HG03442 (cell line): ENCODE measurements at regions not wholly inside any gene's neighbourhood (a gene's known extent, or its start where the extent isn't known, plus 50 kb on each side); places are given as distances from the start of the nearest gene placed in this dataset.
"Not testable (repeated sequence)": the region's sequence is repeated elsewhere in the genome, so short reads cannot be mapped to it uniquely, and the experiment has no call there.

Source experiments
- ATAC-seq: cut with Tn5 transposase; IDR thresholded peaks from one replicate; pipeline ENCODE4 v1.9.1; 2021; ENCODE audit warnings: mild to moderate bottlenecking, moderate library complexity; ENCODE audit not compliant: unreplicated experiment

DNA sequence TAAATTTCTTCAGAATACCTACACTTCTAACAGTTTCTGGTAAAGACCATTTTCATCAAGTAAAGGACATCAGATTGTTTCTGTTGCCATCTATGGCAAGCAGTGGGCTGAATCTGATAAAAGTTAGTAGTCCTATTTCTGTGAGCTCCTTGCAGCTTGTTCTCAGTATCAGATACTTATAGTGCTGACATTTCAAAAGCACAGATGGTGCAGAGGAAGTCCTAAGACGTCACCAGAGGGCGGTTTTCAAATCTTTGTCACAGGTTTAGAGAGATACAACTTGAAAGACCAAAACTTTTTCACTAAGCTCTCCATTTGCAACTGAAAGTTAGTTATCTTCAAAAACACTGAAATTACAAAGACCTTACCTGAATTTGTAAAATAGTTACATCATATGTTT, 719.8 kb downstream of the SLITRK1 start:
- ATAC-seq, result no peak

DNA sequence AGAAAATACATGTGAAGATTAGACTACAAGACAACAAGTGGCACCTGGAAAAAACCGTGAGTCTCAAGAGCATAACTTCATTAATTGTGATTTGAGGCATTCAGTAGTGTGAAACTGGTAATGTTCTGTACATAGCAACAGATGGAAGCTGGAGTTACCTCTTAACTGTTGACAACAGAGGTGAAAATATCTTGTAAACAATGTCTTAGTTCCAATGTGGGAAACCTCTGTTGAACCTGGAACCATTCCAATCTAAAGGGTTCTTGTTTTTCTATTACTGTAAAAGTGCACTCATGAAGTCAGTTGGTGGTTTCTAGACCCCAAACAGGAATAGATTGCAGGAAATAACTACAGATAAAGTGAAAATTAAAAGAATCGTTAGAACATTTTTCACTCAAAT, 728.4 kb downstream of the SLITRK1 start:
- no peak for ATAC-seq

DNA sequence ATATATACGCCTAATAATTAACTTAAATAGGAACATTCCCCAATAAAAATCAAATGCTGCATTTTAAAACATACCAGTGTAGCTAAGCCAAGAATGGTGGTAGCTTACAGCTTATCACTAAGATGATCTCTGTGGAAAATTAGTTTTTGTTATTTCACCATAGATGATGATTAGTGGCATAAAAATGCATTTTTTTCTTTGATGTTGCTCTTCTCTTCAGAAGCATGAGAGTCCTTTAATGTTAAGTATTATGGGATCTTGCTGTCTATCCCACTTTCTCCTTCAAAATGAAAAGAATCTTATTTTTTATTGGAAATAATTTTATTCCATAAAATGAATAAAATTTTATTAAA, 731.0 kb downstream of the SLITRK1 start:
- no peak for ATAC-seq

DNA sequence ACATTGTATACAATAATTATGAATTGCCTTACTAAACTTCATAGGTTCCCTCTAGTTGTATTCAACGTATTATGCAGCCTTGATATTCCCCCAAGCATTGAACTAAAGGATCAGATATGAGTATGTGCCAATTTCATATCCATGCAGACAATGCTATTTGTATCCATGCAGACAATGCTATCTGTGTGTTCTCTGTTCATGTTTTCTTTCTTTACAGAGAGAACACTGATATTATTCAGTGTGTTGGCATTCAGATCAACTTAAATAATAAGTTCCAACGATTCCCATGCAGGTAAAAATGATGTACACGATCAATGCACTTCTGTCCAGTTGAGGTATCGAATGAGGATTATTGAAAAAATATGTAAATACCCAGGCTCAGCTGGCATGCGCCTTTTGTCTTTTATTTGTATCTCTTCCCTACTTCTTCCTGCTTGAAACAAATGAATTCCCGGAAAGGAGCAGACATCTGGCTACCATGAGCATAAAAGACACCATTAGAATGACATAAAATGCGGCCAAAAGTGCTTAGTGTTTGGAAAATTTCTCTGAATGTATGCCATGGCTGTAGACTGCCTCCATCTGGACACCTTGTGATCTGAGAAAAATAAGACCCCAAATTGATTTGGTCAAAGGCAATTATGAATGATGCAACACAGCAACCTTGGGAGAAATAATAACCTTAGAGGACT, 731.5 kb downstream of the SLITRK1 start:
- ATAC-seq, result no peak

DNA sequence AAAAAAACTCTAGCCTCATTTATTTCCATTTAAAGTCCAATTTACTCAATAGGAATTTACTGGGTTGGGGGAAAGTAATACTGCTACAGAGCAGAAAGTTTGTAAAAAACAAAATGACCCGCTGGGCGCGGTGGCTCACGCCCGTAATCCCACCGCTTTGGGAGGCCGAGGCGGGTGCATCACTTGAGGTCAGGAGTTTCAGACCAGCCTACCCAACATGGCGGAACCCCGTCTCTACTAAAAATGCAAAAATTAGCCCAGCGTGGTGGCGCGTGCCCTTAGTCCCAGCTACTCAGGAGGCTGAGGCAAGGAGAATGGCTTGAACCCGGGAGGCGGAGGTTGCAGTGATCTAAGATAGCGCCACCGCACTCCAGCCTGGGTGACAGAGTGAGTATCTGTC, 745.6 kb downstream of the SLITRK1 start:
- no peak for ATAC-seq

DNA sequence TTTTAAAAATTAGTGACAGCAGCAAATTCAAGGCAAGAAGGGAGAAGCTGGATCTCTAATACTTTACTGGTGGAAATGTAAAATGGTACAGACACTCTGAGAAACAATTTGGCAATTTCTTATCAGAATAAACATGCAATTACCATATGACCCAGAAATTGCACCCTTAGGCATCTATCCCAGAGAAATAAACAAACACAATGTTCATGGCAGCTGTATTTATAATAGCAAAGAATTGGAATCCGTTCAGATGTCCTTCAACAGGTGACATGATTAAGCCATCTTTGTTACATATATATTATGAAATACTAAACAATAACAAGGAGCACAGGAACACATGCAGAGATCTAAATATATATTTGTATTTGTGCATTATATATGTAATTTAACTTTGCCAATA, 756.5 kb downstream of the SLITRK1 start:
- ATAC-seq, result no peak

DNA sequence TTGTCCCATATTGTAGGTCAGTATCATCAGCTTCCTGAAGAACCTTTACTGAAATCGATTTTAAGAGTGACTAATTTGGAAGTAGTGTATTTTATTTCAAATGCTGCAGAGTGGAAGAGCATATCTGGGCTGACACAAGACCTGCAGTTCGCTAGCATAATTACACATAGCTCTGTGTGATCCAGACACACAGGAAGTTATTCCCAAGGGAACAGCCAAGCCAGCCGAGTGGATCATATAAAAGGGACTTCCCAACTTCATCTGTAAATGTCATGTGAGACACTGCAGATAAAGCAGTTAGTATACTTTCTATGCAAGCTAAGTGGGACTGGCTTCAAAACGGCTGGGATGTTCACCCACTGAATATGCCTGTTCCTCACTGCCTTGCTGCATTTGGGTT, 760.4 kb downstream of the SLITRK1 start:
- no peak for ATAC-seq

DNA sequence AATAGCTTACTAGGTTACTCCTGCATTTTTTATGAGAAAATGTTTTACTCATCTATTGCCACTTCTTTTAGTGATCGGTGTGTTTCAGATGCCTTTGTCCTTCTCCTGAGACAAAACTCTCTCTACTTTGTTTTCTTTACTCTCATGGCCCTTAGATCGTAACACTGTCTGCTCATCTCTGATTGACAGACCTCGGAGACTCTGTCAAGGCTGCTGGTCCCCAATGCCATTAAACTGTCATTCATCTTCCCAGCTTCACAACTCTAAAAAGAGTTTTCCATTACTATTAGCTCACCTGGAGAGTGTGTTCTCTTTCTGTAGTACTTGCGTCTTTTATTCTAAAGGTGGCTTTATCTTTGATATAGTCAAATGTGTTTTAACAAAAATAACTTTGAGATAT, 765.2 kb downstream of the SLITRK1 start:
- ATAC-seq, result no peak

DNA sequence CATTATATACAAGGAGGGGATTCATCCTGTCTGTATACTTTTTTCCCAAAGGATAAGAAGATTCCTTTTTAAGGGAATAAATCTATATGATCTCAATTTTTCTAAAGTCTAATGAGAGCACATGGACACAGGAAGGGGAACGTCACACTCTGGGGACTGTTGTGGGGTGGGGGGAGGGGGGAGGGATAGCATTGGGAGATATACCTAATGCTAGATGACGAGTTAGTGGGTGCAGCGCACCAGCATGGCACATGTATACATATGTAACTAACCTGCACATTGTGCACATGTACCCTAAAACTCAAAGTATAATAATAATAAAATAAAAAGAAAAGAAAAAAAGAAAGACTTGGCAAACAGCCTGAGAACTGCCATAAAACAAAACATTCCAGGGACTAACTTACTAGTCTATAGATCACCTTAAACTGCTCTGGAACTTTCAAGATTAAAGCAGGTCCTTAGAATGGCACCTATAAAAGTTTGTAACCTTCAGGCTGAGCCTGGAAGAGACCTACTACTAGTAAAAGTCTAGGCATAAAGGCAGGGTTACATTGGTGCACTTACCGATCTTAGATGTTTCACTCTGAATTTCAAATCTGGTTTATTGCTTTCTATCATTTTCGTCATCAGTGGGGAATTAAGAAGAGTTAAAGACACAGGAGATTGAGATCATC, 780.6 kb downstream of the SLITRK1 start:
- ATAC-seq, result not testable (repeated sequence)

DNA sequence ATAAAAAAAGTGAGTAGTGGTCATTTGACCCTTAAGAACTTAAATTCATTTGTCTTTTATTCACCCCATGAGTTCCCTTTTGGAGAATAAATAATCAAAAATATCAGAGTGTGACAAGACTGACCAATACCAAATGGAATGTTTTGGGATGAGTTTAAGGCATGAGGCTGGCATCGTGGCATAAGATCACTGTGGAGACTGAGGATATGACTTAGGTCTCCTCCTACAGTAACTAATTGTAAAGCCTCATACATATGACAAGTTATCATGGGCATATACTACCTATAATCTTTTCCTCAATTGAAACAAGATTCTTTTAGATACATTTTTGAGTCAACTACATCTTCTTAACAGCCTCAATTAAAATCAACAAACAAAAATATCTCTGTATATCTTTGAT, 782.0 kb downstream of the SLITRK1 start:
- ATAC-seq, result no peak

DNA sequence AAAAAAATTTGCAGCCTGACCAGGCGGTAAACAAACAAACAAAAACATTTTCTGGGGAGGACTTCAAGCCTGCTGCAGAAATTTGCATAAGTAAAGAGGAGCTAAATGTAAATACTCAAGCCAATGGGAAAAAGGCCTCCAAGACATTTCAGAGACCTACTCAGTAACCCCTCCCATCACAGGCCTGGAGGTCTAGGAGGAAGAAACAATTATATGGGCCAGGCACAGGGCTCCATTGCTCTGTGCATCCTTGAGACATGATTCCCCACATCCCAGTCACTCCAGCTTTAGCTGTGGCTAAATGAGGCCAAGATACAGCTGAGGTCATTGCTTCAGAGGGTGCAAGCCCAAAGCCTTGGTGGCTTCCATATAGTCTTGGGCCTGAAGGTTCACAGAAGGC, 793.4 kb downstream of the SLITRK1 start:
- no peak for ATAC-seq

DNA sequence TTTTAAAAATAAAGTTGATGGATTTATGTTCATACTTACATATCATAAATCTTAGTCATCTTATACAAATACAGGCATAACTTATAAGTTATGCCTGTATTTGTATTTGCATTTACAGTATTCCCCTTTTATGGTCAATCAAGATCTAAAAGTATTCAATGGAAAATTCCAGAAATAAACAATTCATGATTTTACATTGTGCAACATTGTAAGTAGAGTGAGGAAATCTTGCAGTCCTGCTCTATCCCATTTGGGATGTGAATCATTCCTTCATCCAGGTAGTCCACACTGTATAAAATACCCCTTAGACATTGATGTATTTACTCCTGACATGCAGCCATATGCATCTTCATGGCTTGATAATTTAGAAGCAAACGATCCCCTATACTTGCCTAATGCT, 795.3 kb downstream of the SLITRK1 start:
- ATAC-seq, result no peak

DNA sequence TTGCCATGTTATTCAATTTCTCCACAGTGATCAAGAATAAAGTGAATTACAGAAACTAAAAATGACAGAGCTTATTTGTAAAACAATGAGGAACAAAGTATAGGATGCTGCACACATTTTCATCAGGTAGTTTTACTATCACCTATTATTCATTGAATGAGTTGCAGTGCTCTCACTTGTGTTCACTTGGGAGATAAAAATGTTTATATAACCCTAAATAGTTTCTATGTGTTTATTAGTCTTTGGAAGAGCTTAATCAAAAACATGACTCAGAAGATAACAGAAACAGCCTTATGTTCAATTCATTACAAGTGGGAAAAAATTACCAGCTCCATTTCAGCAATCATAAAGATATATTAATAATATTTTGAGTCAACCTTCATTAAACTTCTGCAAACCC, 796.2 kb downstream of the SLITRK1 start:
- no peak for ATAC-seq

DNA sequence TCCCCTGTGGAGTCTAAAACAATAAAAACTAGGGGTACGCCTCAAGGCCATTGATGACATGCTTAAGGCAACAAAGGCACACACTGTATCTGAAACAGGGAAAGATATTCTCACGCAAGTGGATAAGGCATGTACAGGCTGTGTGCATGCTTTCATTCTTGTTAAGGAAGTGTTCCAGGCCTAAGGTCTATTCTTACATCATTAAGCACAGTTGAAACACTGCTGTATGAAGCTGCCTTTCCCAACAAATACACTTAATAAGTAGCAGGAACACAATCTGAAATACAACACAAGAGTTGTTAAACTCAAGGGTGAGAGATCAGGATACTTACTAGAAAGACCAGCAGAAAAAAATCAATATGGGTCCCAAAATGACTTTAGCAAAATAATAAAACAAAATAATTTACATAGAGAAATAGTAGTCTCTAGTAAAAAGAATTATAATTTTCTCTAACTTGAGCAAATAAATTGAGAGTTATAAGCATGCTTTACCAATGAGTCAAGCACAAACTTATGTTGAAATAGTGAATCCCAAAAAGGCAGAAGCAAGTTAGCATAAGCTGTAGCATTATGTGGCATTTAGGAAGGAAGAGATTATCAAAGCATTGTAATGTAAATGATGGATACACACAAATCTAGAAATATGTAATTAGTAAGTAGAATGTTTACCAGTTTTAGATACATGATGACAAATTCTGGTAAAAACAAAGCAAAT, 796.9 kb downstream of the SLITRK1 start:
- no peak for ATAC-seq

DNA sequence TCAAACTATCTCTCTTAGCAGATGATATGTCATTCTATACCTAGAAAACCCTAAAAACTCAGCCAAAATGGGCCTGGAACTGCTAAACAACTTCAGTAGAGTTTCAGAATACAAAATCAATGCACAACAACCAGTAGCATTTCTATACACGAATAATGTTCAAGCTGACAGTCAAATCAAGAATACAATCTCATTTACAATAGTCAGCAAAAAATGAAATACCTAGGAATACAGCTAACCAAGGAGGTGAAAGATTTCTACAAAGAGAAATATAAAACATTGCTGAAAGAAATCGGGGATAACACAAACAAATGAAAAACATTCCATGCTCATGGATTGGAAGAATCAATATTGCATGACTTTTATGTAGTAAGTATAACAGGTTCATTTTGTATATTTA, 804.8 kb downstream of the SLITRK1 start:
- ATAC-seq, result no peak

DNA sequence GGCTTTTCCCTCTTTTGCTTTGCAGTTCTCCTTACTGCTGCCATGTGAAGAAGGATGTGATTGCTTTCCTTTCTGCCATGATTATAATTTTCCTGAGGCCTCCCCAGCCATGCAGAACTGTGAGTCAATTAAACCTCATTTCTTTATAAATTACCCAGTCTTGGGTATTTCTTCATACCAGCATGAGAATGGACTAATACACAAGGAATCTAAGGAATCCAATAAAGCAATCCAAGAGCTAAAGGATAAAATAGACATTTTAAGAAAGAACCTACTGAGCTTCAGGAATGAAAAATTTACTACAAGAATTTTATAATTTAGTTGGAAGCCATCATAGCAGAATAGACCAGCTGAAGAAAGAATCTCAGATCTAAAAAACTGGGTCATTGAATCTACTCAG, 808.3 kb downstream of the SLITRK1 start:
- ATAC-seq, result not testable (repeated sequence)

DNA sequence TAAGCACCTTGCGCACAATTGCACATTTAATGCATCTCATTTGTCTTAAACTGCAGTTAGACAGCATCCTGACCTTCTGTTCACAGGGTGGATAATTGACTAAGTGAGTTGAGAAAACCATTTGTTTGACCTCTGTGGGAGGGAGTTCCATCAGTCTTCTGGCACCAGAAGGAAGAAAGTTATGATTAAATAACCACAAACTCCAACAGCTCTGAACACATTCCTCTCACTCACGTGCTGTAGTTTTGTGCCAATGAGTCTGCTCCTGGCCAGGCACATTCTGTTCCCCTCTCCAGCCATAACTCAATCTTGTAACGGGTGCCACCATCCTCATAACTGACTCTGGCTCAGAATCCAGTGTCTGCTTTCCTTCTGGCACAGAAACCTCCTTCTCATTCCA, 817.2 kb downstream of the SLITRK1 start:
- ATAC-seq, result no peak

DNA sequence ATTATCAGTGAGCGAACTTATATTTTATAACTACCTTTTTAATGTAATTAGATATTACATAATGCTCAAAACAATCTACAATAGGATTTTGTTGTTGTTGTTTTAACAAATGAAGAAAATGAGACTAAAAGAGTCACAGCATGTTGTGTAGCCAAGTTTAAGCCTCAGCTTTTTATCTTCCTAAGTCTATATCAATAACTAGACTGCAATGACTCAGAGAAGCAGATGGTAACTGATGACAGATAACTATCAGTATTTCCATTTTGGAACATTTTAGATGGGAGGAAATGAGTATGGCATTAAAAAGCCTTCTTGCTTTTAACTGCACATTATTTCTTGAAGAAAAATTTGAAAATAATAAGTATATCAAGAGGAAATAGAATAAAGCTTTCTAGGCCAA, 825.2 kb downstream of the SLITRK1 start:
- ATAC-seq, result no peak

DNA sequence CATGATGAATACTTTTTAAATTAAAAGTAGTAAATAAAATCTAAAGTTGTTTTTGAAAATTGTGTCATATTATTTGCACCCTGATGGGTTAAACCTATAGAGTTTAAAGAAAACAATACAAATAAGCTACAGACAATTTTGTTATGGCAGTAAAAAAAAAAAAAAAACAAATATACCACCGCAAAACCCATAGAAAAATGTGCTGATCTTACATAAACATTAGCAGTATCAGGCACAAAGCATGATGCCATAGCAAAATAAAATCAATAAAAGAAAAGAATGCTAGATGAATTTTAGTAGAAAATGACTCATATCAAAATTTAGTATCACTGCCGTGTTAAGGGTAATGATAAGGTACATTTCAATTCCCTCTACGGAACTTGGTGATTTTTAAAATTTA, 826.0 kb downstream of the SLITRK1 start:
- no peak for ATAC-seq

DNA sequence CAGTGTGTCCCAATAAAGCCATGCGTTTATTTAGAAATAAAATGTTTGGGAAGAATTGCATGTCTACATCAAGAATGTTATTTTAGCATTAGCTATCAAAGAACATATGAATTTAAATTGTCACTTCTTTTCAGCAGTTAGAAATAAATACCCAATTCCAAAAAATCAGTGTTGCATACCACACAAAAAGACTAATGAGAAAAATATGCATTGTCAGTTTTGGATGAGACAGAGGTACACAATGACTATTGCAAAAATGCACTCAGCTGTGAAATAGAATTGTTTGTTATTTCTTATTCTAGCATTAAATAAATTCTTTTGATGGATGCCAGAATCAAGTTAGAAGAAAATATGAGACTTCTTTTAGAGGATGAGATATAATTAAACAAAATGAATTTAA, 833.9 kb downstream of the SLITRK1 start:
- no peak for ATAC-seq

DNA sequence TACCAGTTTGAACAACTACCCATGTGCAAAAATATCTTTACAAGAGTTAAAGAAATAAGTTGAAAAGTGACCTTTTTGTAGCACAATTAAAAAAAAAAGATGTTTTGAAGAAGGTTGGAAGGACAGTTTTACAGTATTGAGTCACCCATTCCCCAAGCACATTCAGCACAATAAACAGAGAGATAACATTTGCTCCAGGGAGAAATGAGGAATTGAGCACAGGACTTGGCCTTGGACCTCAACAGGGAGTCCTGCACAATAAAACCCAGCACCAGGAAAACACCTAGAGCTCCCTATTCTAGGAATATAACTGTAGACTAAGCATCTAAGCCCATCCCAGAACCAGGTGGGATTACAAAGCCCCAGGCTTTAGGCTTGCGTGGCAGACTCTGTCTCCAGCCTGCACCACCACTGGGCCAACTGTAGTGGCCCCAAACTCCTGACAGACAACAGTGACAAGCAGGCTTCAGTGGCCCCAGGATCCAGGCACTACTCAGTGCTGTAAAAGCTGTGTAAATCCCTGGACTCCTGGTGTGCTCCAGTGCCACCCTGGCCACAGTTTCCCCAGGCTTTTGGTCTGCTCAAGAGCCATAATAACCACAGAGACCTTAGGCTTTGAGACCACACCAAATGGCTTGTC, 857.2 kb downstream of the SLITRK1 start:
- no peak for ATAC-seq

DNA sequence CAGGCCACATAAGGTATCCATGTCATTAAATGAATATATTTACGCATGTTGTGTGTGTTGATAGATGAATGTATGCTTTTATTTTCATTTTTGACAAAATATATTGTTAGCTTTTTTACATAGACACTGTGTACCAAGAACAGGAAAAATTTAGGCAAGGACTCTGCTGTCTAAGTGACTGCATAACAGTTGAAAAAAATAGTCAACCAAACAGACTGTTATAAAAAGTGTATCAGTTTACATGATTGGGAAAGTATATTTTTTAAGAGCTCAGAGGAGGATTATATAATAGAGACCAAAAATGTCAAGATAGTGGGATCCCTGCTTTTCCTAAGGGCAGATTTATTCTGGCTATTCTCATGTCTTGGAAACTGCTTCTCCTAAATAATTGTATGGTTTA, 858.0 kb downstream of the SLITRK1 start:
- ATAC-seq, result no peak
